ENCODE measurements at regions not wholly inside any gene's neighbourhood (a gene's known extent, or its start where the extent isn't known, plus 50 kb on each side); places are given as distances from the start of the nearest gene placed in this dataset.

DNA sequence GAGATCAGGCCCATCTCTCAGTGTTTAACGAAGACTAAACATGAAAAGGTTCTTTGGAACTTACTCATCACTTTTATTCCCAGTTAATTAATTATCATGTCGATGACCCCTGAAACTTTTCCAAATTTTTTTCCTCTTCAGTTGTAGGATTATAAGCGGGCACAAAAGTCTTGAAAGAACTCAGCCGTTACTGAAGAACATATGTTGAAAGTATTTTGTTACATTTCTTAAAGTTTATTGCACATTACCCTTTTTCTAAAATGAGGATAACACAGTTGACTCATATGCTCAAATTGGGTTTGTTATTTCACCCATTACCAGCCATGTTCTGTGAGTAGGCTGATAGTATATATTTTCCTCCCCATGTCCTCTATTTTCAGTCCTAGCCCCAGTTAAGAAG is 75.9 kb upstream of the COL3A1 start:
- TF ChIP-seq, protein P1, sequence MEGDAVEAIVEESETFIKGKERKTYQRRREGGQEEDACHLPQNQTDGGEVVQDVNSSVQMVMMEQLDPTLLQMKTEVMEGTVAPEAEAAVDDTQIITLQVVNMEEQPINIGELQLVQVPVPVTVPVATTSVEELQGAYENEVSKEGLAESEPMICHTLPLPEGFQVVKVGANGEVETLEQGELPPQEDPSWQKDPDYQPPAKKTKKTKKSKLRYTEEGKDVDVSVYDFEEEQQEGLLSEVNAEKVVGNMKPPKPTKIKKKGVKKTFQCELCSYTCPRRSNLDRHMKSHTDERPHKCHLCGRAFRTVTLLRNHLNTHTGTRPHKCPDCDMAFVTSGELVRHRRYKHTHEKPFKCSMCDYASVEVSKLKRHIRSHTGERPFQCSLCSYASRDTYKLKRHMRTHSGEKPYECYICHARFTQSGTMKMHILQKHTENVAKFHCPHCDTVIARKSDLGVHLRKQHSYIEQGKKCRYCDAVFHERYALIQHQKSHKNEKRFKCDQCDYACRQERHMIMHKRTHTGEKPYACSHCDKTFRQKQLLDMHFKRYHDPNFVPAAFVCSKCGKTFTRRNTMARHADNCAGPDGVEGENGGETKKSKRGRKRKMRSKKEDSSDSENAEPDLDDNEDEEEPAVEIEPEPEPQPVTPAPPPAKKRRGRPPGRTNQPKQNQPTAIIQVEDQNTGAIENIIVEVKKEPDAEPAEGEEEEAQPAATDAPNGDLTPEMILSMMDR (IDR thresholded peaks at IDR 0.05): no peak
- no peak for TF ChIP-seq POLR2A (IDR thresholded peaks at IDR 0.05)
